CD4-positive, alpha-beta T cell treated with Interleukin-1 beta for 1 hour (primary cell): ENCODE measurements at regions not wholly inside any gene's neighbourhood (a gene's known extent, or its start where the extent isn't known, plus 50 kb on each side); places are given as distances from the start of the nearest gene placed in this dataset.
"Not testable (repeated sequence)": the region's sequence is repeated elsewhere in the genome, so short reads cannot be mapped to it uniquely, and the experiment has no call there.

ENCODE experiments used
- DNase-seq, 2 donors: peaks; one replicate each; pipeline ENCODE4 v3.0.0-alpha.2; 2020 to 2022

- peak; percentile 53 to 60 for DNase-seq
Measured at GRCh38 chr16:22436823-22437652, 62.6 kb upstream of the CDR2 start.

- DNase-seq: not testable (repeated sequence)
Measured at GRCh38 chr16:22436326-22436822, 62.0 kb upstream of the CDR2 start.

GRCh38 chr16:22431314-22431713, 56.9 kb upstream of the CDR2 start:
- DNase-seq: not testable (repeated sequence)

GRCh38 chr16:22428654-22429053, 54.2 kb upstream of the CDR2 start:
- DNase-seq: no peak

GRCh38 chr16:22427556-22427955, 53.1 kb upstream of the CDR2 start:
- no peak for DNase-seq

- DNase-seq: no peak
Measured at GRCh38 chr16:22425847-22426246, 51.4 kb upstream of the CDR2 start.

GRCh38 chr16:22425036-22425801, 50.8 kb upstream of the CDR2 start:
- no peak for DNase-seq

- no peak for DNase-seq
Measured at GRCh38 chr16:22424161-22424937, 49.9 kb upstream of the CDR2 start.
